AG04449 (cell line): ENCODE measurements at regions not wholly inside any gene's neighbourhood (a gene's known extent, or its start where the extent isn't known, plus 50 kb on each side); places are given as distances from the start of the nearest gene placed in this dataset.

Source experiments
- CTCF ChIA-PET: fragments of 350-600 bp; formaldehyde crosslinking; extraction: SDS; loops from one replicate; lab custom pipeline; 2021; ENCODE audit warnings: antibody characterized with exemption; lab: Yijun Ruan, JAX
- POLR2A ChIA-PET: fragments of 400-600, 350-600 bp; formaldehyde crosslinking; extraction: SDS; loops from one replicate; lab custom pipeline; 2020; ENCODE audit warnings: antibody characterized with exemption, inconsistent platforms; lab: Yijun Ruan, JAX
- DNase-seq: peaks from one replicate; pipeline ENCODE4 v3.0.0-alpha.2; 2010; ENCODE audit warnings: low read depth, low spot score
- H3K4me3 ChIP-seq: 2 replicates; pipeline ENCODE4 v1.5.1; 2011; ENCODE audit warnings: low read depth, mild to moderate bottlenecking, control low read depth, low read length
- CTCF ChIP-seq: IDR thresholded peaks from one replicate; pipeline ENCODE4 v1.5.1; 2011; ENCODE audit warnings: mild to moderate bottlenecking, moderate library complexity, low read length, control low read depth, inconsistent platforms; ENCODE audit not compliant: insufficient read depth; ENCODE audit errors: missing control alignments

- POLR2A ChIA-PET: no interaction called here
- CTCF ChIA-PET: no interaction called here
- DNase-seq: no peak
- no peak for TF ChIP-seq CTCF
- H3K4me3 ChIP-seq: no peak overlapping the region
Observed at GRCh38 chr16:62130101-62130500, 93.9 kb upstream of the CDH8 start.

GRCh38 chr16:62105244-62105643, 69.0 kb upstream of the CDH8 start:
- CTCF ChIA-PET: no interaction called here
- TF ChIP-seq CTCF: no peak
- POLR2A ChIA-PET: no interaction called here

GRCh38 chr16:62102588-62102987, 66.3 kb upstream of the CDH8 start:
- no peak for DNase-seq
- CTCF ChIA-PET: no interaction called here
- POLR2A ChIA-PET: no interaction called here
- H3K4me3 ChIP-seq: no peak overlapping the region
- no peak for TF ChIP-seq CTCF

More at GRCh38 chr16:62105244-62105643, 69.0 kb upstream of the CDH8 start:
- DNase-seq: no peak
- H3K4me3 ChIP-seq: no peak overlapping the region

- ChIA-PET POLR2A (no interaction called here), CTCF (no interaction called here)
- no peak overlapping the region for H3K4me3 ChIP-seq
- TF ChIP-seq CTCF: no peak
- DNase-seq: no peak
Observed at GRCh38 chr16:62100651-62101050, 64.4 kb upstream of the CDH8 start.

GRCh38 chr16:62089715-62090114, 53.5 kb upstream of the CDH8 start:
- DNase-seq: no peak
- H3K4me3 ChIP-seq: no peak overlapping the region
- CTCF ChIA-PET: no interaction called here
- POLR2A ChIA-PET: no interaction called here
- no peak for TF ChIP-seq CTCF

- DNase-seq: no peak
- POLR2A ChIA-PET: no interaction called here
- no peak for TF ChIP-seq CTCF
- H3K4me3 ChIP-seq: no peak overlapping the region
- CTCF ChIA-PET: no interaction called here
Observed at GRCh38 chr16:62088731-62089410, 52.6 kb upstream of the CDH8 start.
